NCI-H2107 (cell line): ENCODE measurements at regions not wholly inside any gene's neighbourhood (a gene's known extent, or its start where the extent isn't known, plus 50 kb on each side); places are given as distances from the start of the nearest gene placed in this dataset.
"Not testable (repeated sequence)": the region's sequence is repeated elsewhere in the genome, so short reads cannot be mapped to it uniquely, and the experiment has no call there.

ENCODE experiments used
- DNase-seq: peaks from one replicate; lab custom pipeline; 2025; lab: John Stamatoyannopoulos, UW

DNA sequence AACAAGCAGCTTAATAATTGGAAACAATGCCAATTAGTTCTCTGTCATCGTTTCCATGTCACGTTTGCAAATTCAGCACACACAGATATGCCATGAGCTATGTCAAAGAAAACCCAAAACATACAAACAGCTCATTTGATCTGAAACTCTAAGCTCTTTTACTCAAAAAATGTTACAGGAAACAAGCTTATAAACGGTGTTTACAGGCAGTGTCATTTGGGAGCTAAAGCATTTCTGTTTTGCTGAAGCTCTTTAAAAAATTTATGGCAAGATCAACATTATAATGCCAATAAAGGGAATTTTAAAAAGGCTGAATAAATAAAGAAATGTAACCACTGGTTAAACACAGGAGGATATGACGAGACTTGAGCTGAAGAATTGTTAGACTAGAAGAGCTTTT, 94.0 kb upstream of the HS3ST2 start:
- no peak for DNase-seq

DNA sequence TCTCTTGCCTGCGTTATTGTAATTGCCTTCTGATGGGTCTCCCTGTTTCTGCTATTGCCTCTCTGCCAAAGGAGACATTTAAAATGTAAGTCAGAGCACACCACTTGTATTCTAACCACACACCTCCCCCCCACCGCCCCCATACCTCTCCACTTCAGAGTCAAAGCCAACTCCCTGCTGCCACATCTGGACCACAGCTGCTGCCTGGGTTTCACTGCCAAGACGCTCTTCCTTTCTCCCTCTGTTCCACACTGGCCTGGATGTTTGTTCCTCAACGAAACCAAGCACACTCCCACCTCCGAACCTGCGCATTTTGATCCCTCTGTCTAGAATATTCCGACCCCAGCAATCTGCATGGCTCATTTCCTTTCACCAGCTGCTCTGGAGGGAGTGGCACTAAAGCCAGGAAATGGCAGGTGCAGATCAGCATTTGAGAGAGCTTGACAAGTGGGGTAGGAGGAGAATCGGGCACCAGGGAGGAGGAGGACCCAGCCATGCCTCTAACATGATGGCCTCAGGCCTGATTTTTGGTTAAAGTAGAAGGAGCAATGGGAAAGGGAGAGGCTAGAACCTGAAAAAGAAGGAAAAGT, 92.4 kb upstream of the HS3ST2 start:
- DNase-seq: peak; percentile 3

DNA sequence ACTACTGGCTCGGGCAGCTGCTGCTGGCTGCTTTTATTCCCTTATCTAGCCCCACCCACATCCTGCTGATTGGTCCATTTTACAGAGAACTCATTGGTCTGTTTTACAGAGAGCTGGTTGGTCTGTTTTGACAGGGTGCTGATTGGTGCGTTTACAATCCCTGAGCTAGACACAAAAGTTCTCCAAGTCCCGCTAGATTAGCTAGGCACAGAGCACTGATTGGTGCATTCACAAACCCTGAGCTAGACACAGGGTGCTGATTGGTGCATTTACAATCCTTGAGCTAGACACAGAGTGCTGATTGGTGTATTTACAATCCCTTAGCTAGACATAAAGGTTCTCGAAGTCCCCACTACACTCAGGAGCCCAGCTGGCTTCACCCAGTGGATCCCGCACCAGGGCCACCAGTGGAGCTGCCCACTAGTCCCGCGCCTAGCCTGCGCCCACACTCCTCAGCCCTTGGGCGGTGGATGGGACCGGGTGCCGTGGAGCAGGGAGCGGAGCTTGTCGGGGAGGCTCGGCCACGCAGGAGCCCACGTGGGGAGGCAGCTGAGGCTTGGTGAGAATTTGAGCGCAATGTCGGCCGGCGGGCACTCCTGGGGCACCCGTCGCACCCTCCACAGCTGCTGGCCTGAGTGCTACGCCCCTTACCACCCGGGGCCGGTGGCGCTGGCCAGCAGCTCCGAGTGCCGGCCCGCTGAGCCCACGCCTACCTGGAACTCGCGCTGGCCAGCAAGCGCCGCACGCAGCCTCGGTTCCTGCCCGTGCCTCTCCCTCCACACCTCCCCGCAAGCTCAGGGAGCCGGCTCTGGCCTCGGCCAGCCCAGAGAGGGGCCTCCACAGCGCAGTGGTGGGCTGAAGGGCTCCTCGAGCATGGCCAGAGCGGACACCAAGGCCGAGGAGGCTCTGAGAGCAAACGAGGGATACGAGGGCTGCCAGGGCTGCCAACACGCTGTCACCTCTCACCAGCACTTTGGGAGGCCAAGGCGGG, 91.1 kb upstream of the HS3ST2 start:
- DNase-seq: not testable (repeated sequence)

DNA sequence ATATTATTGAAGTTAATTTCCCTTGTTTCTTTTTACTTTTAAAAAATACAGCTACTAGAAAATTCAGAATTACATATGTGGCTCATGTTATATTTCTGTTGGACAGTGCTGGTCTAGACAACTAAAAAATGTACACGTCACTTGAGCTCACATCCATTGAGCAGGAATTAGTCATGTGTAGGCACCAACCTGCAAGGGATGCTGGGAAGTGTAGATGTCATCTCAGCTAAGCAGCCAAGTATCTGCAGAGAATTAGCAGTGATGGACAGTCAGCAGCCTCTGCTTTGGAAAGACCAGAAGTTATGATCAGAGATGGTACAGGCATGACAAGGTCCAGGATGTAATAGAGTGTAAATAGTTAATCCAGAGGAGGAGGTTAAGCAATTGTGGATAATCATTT, 87.1 kb upstream of the HS3ST2 start:
- no peak for DNase-seq

DNA sequence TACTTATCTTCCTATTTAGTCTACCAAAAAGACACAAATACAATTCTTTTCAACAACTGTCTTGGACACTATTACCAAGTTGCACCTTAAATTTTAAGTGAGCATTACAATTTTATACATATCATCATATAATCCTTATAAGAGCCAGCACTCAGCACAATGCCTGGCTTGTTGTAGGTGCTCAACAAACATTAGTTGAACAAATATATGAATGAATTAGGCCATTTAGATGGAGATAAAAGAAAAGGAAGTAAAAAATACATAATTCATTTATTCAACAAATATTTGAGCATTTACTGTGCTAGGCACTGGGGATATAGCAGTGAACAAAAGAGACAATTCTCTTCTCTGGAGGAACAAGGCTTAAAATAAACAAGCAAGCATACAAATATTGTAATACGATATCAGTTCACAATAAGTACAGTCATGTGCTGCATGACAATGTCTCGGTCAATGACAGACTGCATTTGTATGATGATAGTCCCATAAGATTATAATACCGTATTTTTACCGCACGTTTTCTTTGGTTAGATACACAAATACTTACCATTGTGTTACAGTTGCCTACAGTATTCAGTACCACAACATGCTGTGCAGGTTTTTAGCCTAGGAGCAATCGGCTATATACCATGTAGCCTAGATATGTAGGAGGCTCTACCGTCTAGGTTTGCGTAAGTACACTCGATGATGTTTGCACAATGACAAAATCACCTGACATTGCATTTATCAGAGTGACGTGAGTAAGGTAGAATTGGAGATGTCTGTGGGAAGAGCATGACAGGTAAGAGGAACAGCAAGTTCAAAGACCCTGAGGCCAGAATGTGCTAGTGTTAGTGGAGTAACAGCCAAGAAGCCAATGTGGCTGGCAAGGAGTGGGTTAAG, 86.4 kb upstream of the HS3ST2 start:
- no peak for DNase-seq

DNA sequence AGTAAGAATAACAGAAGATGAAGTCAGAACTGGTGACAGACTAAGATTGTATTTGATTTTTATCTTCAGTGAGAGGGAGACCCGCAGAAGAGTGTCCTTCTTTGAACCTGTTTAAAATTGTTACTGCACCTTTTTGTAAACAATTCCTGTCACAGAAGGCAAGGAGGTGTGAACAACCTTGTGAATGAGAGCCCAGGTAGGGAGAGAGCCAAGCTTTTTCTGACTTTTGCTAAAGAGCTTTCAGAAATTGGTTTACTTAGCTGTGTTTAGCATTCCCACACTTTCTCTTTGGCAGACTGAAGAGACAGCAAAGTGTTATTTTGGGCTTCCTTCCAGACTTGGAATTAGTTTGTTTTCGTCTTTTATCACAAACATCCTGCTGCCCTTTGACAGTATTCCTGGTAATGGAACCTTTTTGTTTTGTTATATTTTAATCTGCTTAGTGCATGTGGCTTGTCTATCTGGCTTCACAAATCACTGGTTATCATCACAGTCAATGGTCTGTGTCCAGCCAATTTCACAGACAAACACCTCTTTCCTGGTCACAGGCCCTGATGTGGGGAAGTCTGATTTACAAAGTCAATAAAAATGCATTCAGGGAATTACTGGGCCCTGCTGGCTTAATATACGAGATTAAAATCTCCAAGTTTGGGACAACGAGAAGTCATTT, 85.7 kb upstream of the HS3ST2 start:
- no peak for DNase-seq

DNA sequence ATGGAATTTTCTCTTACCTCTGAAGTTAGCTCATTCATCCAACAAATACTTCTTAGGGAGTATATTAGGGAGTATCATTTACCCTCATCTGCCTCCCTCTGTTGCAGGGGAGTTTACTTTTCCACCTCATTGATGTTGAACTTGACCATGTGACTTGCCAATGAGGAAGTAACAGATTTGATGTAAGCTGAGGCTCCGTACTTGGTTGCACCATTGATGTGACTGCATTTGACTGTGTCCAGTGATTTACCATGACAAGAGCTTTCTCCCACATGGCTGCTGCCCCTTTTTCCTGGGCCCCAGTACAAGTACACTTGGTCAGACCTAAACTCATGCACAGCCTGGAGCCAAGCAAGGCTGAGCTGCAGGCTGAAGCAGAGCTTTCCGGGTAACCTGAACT, 81.6 kb upstream of the HS3ST2 start:
- no peak for DNase-seq

DNA sequence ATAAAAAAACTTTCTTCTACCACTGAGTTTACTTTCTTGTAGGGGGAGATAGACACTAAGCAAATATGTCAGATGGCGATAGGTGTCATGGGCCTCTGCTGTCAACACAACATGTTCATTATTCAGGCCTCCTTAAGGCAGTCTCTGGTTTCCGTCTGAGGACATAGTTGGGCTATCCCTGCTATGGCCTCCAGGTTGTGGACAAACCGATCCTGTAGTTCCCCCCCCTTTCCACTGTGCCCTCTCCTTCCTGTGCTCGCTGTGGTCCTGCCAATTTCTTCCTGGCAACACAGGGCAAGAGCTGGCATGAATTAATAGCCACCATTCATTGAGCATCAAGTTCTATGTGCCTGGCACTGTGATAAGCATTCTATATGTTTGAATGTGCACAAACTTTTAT, 81.0 kb upstream of the HS3ST2 start:
- DNase-seq: no peak

DNA sequence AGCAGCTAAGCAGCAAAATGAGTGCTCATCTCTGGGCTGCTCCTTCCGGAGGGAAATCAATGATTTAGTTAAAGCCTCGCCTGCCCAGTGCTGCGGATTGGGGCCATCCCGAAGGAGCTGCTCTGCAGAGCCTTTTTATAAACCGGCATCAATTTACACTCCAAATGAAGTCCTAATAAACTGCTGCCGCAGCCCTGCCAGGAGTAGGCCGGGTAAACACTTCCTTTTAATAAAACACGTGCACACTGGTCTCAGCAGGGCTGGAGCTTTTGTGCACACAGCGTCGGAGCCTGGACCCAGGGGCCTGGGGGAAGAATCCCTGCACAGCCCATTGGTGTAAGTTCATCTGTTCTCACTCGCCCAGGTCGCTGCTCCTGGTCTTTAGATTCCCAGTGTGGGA, 79.6 kb upstream of the HS3ST2 start:
- no peak for DNase-seq

DNA sequence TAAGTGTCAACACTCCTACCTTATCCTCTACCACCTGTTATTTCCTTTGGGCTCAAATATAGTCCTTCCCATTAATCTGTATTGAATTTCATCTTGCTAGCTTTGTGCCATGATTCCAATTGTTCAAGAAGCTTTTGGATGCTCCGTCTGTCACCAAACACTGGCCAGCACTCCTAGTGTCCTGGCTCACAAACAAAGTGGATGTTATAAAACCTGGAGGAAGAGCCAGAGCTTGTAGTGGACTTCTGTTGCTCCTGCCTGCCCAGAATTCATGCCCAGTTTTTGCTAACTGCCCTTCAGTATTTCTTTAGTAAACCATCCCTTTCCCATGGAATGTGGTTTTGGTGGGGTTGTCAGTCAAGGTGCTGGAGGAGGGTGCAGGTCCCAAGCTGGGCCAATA, 77.2 kb upstream of the HS3ST2 start:
- no peak for DNase-seq

DNA sequence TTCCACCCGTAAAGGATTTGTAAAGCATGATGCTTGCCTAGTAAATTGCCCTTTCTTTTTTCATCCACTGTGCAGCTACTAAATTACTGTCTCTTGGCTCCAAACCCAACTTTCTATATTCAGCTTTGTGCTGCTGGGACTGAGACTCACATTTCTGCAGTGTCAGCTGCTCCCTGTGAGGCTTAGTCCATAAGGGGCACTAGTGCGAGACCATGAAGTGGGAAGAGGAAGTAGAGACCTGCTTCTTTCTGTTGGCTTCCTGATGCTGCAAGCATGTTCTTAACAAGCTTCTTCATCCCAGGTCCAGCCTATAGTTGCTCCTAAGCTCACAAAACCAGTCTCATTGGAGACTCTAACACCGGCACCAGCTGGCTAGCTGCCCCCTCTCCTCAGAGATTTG, 74.9 kb upstream of the HS3ST2 start:
- no peak for DNase-seq

DNA sequence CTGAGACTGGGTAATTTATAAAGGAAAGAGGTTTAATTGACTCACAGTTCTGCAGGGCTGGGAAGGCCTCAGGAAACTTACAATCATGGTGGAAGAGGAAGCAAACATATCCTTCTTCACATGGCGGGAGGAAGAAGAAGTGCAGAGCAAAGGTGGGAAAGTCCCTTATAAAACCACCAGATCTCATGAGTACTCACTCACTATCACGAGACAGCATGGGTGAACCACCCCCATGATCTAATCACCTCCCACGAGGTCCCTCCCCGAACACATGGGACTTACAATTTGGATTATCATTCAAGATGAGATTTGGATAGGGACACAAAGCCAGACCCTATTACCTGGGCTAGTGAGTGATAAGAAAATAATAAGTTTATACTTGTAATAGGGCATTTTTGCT, 70.6 kb upstream of the HS3ST2 start:
- no peak for DNase-seq

DNA sequence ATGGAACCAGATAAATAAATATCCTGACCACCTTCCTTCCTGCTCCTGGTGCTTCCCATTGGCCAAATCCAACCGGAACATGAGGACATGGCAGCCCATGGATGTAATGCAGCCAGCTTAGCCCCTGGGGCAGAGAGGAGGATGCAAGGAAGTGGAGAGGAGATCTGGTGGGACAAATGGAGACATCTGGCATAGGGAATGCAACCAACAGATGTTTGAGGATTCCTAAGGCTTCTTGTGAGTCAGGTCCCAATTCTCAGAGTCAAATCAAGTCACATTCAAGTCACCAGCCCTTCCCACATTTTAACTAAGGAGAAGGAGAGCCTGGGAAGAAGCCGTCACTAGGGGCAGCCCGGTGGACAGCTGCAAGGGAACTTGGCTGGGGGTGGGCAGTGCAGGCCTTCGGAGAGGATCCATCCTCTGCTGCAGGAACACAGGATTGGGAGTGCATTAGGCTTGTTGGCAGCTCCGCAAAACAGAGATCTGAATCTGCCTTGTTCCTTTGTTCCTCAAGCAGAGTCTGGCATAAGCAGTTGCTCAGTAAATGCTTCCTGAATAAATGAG, 62.8 kb upstream of the HS3ST2 start:
- DNase-seq: no peak

DNA sequence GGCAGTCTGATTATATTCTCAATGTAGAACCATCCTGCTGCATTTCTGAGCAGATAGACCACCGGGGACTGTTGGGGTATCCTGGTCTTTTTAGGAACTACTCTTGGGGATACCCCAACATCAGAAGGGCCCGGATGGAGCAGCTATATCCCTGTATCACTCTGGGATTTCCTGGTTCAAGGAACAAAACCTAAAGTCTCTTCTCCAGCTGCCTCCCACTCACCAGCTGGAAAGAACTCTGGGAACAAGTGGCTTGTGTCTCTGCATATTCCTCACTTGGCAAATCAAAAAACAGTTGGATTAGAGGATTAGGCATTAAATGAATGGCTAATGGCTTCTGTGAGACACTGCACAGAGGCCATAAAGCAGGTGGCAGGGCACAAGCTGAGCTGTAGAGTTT, 62.3 kb upstream of the HS3ST2 start:
- no peak for DNase-seq

DNA sequence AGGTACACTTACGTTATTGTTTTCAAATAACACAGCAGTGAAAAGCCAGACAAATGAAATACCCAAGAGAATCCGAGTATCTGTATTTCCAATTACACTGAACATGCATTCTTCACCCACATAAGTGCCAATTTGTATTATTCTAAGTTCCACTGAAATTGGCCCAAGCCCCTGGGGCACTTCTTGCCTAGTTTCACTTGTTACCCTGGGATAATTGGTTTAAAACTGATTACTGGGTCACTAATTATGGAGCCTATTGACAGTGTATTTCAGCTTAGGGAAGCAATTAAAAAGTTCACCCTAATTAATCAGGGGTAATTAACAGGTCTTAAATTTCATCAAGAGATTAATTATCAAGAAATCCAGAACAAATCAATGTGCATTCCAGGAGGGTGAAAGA, 60.5 kb upstream of the HS3ST2 start:
- DNase-seq: no peak

DNA sequence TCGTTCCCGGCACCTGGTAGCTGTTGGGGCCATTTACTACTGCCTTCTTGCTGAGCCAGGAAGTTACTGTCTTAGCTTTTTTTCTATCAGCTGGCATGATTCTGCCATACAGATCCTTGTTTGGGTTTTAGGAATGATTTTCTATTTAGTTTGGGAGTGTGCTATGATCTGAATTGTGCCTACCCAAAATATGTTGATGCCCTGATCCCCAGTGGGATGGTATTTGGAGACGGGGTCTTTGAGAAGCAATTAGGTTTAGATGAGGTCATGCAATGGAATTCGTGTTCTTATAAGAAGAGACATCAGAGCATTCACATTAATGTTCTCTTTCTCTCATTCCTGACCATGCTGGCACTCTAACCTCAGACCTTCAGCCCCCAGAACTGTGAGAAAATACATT, 59.4 kb upstream of the HS3ST2 start:
- DNase-seq: no peak

DNA sequence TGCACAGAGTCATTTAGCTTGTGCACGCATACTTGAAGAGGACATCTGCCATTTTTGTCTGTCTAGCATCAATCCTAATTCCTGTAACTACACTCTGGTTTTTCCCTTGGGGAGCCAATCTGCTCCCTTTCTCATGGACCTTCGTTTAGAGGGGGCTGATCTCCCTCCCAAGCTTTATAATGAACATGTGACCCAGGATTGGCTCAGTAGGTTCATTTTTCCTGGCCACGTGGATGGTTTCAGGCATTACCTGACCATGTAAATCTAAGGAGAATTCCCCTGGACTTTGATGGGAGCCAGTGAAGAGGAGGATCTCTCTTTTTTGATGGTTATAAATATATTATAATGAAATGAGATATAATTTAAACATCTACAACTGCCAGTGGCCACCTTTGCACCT, 56.8 kb upstream of the HS3ST2 start:
- DNase-seq: no peak

DNA sequence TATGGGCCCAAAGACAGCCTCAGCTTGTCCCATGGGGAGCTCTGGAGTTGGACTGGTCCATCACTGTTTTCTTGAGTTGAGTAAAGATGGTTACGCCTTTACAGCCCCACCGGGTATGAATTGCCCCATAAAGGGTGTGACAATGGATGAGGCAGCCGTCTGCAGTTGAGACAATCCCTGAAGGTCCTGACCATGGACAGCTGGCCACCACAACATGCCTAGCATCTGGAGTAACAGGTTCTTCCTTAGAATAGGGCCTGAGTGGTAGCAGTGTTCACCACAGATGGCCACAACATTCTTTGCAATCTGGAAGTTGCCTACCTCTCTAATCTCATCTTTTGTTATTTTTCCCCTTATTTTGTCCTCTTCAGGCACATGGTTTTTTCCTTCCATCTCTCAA, 51.5 kb upstream of the HS3ST2 start:
- no peak for DNase-seq

DNA sequence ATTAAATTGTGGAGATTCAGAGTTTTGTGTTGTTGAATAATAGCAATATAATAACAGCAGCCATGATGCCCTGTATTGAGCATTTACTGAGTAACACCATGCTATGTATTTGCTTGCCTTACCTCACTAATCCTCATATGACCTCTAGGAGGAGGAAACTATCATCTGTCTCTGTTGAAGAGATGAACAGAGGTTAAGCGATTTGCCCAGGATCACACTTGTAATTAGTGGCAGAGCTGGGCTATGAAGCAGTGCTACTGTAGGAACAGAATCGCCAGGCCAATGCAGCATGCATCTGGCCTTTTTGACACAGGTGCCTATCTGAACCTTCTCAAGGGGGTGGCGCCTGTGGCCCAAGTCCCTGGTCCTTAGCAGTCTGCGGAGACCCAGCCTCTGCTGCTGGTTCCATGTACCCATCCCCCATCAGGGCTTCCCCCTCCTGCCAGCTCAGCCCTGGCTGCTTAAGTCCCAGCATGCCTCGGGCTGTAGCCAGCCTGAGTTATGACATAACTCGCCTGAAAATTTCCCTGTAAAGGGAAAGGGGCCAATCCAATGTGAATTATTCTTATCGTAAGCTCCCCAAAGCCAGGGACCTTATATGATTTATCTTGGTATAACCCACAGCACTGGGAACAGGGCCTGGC, 50.4 kb upstream of the HS3ST2 start:
- no peak for DNase-seq
